ENCODE measurements at regions not wholly inside any gene's neighbourhood (a gene's known extent, or its start where the extent isn't known, plus 50 kb on each side); places are given as distances from the start of the nearest gene placed in this dataset.

DNA sequence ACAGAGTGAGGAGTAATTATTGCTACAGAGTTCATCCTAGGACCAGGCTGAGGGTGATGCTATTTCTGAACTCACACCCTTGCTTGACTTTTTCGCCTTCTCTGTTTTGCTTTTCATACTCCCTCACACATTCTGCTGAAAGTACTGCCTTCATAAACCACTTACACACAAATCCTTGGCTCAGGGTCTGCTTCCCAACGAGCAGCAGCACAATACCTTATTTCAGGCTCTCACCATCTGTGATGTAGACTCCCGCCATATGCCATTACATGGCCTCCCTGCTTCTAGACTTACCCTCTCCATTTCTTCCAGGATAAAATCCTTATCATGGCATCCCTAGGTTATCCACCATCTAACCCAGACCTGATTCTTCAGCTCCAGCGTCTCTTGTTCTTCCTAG lies 321.3 kb upstream of the SPTLC3 start:
- Histone ChIP-seq H3K4me3 (ENCODE audit: low read depth, low read length) (no peak overlapping the region), H3K4me2 (ENCODE audit: low read length) (no peak overlapping the region), H3K36me3 (ENCODE audit: control insufficient read depth, insufficient read depth, low read length) (no peaks in the 10 kb centered on the region), H3K27me3 (ENCODE audit: control insufficient read depth, insufficient read depth, low read length) (no peaks in the 10 kb centered on the region), H3K9me3 (ENCODE audit: control insufficient read depth, low read length) (no peaks in the 10 kb centered on the region), H3K4me1 (no peaks in the 10 kb centered on the region), H3K27ac (no peak overlapping the region), H3K79me2 (no peaks in the 10 kb centered on the region), H3K9ac (no peak overlapping the region), H2AFZ (no peak overlapping the region)
- TF ChIP-seq, protein P1, sequence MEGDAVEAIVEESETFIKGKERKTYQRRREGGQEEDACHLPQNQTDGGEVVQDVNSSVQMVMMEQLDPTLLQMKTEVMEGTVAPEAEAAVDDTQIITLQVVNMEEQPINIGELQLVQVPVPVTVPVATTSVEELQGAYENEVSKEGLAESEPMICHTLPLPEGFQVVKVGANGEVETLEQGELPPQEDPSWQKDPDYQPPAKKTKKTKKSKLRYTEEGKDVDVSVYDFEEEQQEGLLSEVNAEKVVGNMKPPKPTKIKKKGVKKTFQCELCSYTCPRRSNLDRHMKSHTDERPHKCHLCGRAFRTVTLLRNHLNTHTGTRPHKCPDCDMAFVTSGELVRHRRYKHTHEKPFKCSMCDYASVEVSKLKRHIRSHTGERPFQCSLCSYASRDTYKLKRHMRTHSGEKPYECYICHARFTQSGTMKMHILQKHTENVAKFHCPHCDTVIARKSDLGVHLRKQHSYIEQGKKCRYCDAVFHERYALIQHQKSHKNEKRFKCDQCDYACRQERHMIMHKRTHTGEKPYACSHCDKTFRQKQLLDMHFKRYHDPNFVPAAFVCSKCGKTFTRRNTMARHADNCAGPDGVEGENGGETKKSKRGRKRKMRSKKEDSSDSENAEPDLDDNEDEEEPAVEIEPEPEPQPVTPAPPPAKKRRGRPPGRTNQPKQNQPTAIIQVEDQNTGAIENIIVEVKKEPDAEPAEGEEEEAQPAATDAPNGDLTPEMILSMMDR (IDR thresholded peaks at IDR 0.05): no peak

DNA sequence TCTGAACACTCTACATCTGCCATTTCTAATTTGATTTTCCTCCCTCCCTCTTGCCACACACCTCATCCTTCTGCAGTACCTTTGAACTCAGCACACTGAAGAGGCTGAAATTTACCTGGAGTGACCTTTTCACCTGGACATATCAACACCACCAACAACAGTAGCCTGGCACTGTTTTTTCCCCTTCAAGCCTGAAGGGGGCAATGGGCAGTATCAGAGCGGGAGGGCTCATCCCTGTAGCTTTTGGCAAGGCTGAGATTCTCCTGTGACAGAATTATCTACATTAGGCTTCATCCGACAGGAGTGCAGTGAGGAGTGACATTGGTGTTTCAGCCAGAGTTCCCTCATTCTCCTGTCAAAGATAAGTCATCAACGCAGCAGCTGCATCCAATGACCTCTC lies 312.8 kb upstream of the SPTLC3 start:
- H3K4me2 ChIP-seq (ENCODE audit: low read length): no peak overlapping the region
- no peaks in the 10 kb centered on the region for H3K36me3 ChIP-seq (ENCODE audit: control insufficient read depth, insufficient read depth, low read length)
- no peak overlapping the region for H3K27ac ChIP-seq
- no peak overlapping the region for H2AFZ ChIP-seq
- H3K79me2 ChIP-seq: no peaks in the 10 kb centered on the region
- H3K9me3 ChIP-seq (ENCODE audit: control insufficient read depth, low read length): no peaks in the 10 kb centered on the region
- no peak overlapping the region for H3K9ac ChIP-seq
- TF ChIP-seq, protein P1 (IDR thresholded peaks at IDR 0.05): no peak
- H3K27me3 ChIP-seq (ENCODE audit: control insufficient read depth, insufficient read depth, low read length): no peaks in the 10 kb centered on the region
- H3K4me3 ChIP-seq (ENCODE audit: low read depth, low read length): no peak overlapping the region
- no peaks in the 10 kb centered on the region for H3K4me1 ChIP-seq

DNA sequence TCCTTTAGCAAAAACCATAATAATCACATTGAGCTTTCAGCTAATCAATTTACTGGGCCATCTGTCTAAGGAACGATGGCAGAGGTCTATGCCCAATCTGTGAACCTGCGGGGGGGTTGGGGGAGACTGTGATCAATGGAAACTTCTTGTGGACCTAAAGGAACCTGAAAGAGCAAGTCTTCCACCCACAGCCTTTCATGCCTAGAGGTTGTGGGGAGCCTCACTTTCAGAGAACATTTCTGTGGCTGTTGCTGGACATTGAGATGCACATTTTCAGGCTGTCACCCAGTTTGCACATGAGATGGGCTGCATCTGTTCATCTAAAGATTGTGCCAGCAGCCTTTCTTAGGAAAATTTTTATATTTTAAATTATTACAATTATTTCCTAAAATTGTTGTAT lies 310.0 kb upstream of the SPTLC3 start:
- H3K4me3 ChIP-seq (ENCODE audit: low read depth, low read length): no peak overlapping the region
- TF ChIP-seq, protein P1 (IDR thresholded peaks at IDR 0.05): no peak
- H2AFZ ChIP-seq: no peak overlapping the region

DNA sequence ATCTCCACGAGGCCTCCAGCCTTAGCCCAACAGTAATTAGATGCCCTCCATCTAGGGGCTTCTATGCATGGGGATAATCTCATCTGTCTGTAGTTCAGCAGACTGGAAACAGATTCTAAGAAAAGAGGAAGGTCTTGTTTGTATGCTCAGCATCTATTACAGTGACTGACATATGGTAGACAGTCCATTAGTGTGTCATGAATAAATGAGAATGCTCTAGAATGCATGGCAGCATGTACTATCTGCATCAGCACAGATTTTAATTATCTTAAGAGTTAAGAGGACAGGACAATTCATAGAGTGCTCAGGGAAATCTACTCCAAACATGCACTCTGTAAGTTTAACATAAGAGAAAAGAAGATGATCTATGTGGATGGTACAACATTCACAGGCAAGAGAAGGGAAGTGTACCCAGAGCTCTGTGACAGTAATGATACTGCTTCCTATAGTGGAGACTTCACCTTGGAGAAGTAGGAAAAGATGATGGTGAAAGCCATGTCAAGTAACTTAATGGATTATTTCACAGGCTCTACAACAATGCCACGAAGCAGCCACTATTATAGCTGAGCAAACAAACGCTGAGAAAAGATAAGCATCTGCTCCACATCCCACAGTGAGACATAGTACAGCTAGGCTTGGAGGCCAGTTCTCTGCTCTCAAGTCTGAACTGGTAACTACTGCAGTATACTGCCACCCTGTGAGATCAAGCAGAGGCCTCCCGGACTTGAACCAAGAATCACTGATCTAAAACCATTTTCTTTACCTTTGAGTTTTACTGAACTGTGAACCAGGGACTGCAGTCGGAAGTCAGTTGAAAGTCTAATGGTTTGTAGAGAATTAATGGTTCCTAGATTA lies 309.2 kb upstream of the SPTLC3 start:
- no peaks in the 10 kb centered on the region for H3K4me1 ChIP-seq
- no peak overlapping the region for H3K4me3 ChIP-seq (ENCODE audit: low read depth, low read length)
- no peaks in the 10 kb centered on the region for H3K79me2 ChIP-seq
- H3K27ac ChIP-seq: no peak overlapping the region
- H3K27me3 ChIP-seq (ENCODE audit: control insufficient read depth, insufficient read depth, low read length): no peaks in the 10 kb centered on the region
- H3K9ac ChIP-seq: no peak overlapping the region
- no peaks in the 10 kb centered on the region for H3K9me3 ChIP-seq (ENCODE audit: control insufficient read depth, low read length)
- H2AFZ ChIP-seq: no peak overlapping the region
- H3K36me3 ChIP-seq (ENCODE audit: control insufficient read depth, insufficient read depth, low read length): no peaks in the 10 kb centered on the region
- TF ChIP-seq, protein P1 (IDR thresholded peaks at IDR 0.05): no peak
- H3K4me2 ChIP-seq (ENCODE audit: low read length): no peak overlapping the region

More for the DNA sequence above, 310.0 kb upstream of the SPTLC3 start:
- no peak overlapping the region for H3K4me2 ChIP-seq (ENCODE audit: low read length)
- no peak overlapping the region for H3K9ac ChIP-seq
- no peaks in the 10 kb centered on the region for H3K79me2 ChIP-seq
- H3K36me3 ChIP-seq (ENCODE audit: control insufficient read depth, insufficient read depth, low read length): no peaks in the 10 kb centered on the region
- no peaks in the 10 kb centered on the region for H3K4me1 ChIP-seq
- H3K27me3 ChIP-seq (ENCODE audit: control insufficient read depth, insufficient read depth, low read length): no peaks in the 10 kb centered on the region
- H3K9me3 ChIP-seq (ENCODE audit: control insufficient read depth, low read length): no peaks in the 10 kb centered on the region
- no peak overlapping the region for H3K27ac ChIP-seq

DNA sequence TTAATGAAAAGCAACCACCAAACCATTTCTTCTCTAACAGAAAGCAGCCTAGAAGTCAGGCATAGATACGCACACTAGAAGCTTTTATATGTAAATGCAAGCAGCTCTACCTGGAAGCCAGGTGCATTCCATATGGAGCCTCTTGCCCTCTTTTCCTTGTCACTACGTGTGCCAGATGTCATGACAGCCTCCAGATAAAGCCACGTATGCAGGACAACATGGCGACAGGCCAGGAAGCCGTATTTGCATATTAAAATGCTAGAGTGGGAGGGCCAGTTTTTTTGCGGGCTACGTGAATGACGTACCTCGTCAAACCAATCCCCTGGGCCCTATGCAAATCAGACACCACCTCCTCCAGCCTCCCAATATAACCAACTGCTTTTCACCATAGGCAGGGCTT lies 308.1 kb upstream of the SPTLC3 start:
- Histone ChIP-seq H3K79me2 (no peaks in the 10 kb centered on the region), H3K36me3 (ENCODE audit: control insufficient read depth, insufficient read depth, low read length) (no peaks in the 10 kb centered on the region), H2AFZ (no peak overlapping the region), H3K4me1 (no peaks in the 10 kb centered on the region), H3K27ac (no peak overlapping the region), H3K9ac (no peak overlapping the region), H3K4me2 (ENCODE audit: low read length) (no peak overlapping the region), H3K27me3 (ENCODE audit: control insufficient read depth, insufficient read depth, low read length) (no peaks in the 10 kb centered on the region), H3K4me3 (ENCODE audit: low read depth, low read length) (no peak overlapping the region), H3K9me3 (ENCODE audit: control insufficient read depth, low read length) (no peaks in the 10 kb centered on the region)
- TF ChIP-seq, protein P1 (IDR thresholded peaks at IDR 0.05): no peak
